ENCODE measurements at regions not wholly inside any gene's neighbourhood (a gene's known extent, or its start where the extent isn't known, plus 50 kb on each side); places are given as distances from the start of the nearest gene placed in this dataset.

DNA sequence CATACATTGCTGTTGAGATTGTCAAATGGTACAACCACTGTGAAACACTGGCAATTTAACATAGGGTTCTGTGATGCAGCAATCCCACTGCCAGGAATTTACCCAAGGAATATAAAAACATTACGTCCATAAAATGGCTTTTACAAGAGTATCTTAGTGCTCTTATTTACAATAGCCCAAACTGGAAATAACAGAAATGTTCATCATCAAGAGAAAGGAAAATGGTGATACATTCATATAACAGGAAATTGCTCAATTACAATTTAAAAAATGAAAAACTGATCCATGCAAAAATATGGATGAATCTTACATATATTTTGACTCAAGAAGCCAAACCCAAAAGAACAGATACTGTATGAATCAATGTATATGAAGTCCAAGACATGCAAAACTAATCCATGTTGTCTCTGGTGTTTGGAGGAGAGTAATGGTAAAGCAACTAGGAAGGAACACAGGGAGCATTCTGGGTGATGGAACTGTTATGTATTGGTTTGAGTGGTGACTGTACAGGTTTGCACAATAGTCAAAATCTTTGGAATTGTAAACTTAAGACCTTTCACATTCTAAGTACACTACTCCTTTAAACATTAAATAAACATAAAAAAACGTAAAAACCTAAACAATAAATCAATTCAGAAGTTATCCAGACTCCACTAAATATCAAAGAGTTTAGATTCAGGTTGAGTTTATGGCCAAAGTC, 104.8 kb upstream of the WDR75 start:
- Mint-ChIP-seq H3K36me3 (ENCODE audit: low read depth) (peaks cover 27% of the 10 kb centered on the region), H3K4me3 (no peak overlapping the region), H3K4me1 (ENCODE audit: low read depth) (no peaks in the 10 kb centered on the region), H3K9me3 (peaks cover 5% of the 10 kb centered on the region), H3K27me3 (no peaks in the 10 kb centered on the region), H3K27ac (no peak overlapping the region)
- Histone ChIP-seq H3K4me3 (ENCODE audit: low read length) (no peak overlapping the region), H3K27ac (ENCODE audit: low read depth in 1 of 2, low read length in 2 of 2) (no peak overlapping the region), H3K9me3 (ENCODE audit: control insufficient read depth in 1 of 2, insufficient read depth in 1 of 2, low read length in 2 of 2) (peaks cover 17 to 19% of the 10 kb centered on the region in 2 experiments), H3K4me1 (ENCODE audit: insufficient read depth, low read length) (no peaks in the 10 kb centered on the region), H3K36me3 (ENCODE audit: insufficient read depth, low read length) (no peaks in the 10 kb centered on the region), H3K27me3 (ENCODE audit: control insufficient read depth in 1 of 2, insufficient read depth in 2 of 2, low read length in 2 of 2) (no peaks in the 10 kb centered on the region)
- ChIA-PET POLR2A (no interaction called here), CTCF (no interaction called here)
- DNase-seq: no peak
- TF ChIP-seq, protein P1, sequence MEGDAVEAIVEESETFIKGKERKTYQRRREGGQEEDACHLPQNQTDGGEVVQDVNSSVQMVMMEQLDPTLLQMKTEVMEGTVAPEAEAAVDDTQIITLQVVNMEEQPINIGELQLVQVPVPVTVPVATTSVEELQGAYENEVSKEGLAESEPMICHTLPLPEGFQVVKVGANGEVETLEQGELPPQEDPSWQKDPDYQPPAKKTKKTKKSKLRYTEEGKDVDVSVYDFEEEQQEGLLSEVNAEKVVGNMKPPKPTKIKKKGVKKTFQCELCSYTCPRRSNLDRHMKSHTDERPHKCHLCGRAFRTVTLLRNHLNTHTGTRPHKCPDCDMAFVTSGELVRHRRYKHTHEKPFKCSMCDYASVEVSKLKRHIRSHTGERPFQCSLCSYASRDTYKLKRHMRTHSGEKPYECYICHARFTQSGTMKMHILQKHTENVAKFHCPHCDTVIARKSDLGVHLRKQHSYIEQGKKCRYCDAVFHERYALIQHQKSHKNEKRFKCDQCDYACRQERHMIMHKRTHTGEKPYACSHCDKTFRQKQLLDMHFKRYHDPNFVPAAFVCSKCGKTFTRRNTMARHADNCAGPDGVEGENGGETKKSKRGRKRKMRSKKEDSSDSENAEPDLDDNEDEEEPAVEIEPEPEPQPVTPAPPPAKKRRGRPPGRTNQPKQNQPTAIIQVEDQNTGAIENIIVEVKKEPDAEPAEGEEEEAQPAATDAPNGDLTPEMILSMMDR (IDR thresholded peaks at IDR 0.05): no peak
- ATAC-seq (ENCODE audit: poor library complexity): no peak
- intact Hi-C loops (cut with DNase I, micrococcal nuclease): no loop called here

DNA sequence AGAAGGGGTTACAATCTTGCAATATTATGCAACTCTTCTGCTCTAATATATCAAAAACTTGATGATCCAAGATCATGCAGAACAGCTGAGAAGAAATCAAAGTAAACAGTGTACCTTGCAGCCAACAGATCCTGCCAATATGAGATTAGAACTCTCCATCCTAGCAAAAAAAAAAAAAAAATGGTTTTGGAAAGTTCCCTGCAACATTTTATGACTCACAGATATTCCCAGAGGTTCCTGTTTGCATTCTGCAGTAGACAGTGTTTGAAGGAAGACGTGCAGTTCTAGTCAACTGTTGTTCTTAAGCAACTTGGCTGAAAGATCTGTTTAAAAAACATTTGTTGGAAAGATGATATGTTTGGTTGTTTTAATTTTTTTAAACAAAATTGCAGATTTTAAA, 103.6 kb upstream of the WDR75 start:
- Mint-ChIP-seq H3K4me3 (no peak overlapping the region), H3K4me1 (ENCODE audit: low read depth) (no peaks in the 10 kb centered on the region), H3K9me3 (peaks cover 5% of the 10 kb centered on the region), H3K36me3 (ENCODE audit: low read depth) (peaks cover 27% of the 10 kb centered on the region), H3K27me3 (no peaks in the 10 kb centered on the region), H3K27ac (no peak overlapping the region)
- Histone ChIP-seq H3K27ac (ENCODE audit: low read depth in 1 of 2, low read length in 2 of 2) (no peak overlapping the region), H3K4me3 (ENCODE audit: low read length) (no peak overlapping the region), H3K27me3 (ENCODE audit: control insufficient read depth in 1 of 2, insufficient read depth in 2 of 2, low read length in 2 of 2) (no peaks in the 10 kb centered on the region), H3K9me3 (ENCODE audit: control insufficient read depth in 1 of 2, insufficient read depth in 1 of 2, low read length in 2 of 2) (peaks cover 14 to 15% of the 10 kb centered on the region in 2 experiments), H3K36me3 (ENCODE audit: insufficient read depth, low read length) (no peaks in the 10 kb centered on the region), H3K4me1 (ENCODE audit: insufficient read depth, low read length) (no peaks in the 10 kb centered on the region)
- intact Hi-C loops (cut with DNase I, micrococcal nuclease): no loop called here
- CTCF ChIA-PET: no interaction called here
- POLR2A ChIA-PET: no interaction called here
- TF ChIP-seq, protein P1 (IDR thresholded peaks at IDR 0.05): no peak
- DNase-seq (no peak), ATAC-seq (ENCODE audit: poor library complexity) (no peak)

DNA sequence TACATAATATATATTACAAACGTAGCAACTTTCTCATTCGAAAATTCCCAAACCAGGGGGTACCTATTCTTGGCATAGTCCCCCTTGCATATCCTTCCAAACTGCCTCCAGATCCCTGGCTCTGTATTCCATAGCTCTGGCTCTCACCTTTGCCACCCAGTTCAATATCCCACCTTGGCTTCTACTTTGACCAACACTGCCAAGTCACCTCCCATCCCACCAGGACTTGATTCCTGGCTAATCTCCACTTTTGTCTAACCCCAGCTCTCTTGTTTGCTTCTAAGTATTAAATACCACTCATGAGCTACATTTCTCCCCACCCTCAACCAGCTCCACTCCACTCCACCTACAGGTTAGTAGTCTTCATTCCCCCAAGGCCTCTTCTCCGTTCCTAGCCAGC, 103.2 kb upstream of the WDR75 start:
- Histone ChIP-seq H3K36me3 (ENCODE audit: insufficient read depth, low read length) (no peaks in the 10 kb centered on the region), H3K4me3 (ENCODE audit: low read length) (no peak overlapping the region), H3K4me1 (ENCODE audit: insufficient read depth, low read length) (no peaks in the 10 kb centered on the region), H3K27ac (ENCODE audit: low read depth in 1 of 2, low read length in 2 of 2) (no peak overlapping the region), H3K27me3 (ENCODE audit: control insufficient read depth in 1 of 2, insufficient read depth in 2 of 2, low read length in 2 of 2) (no peaks in the 10 kb centered on the region), H3K9me3 (ENCODE audit: control insufficient read depth in 1 of 2, insufficient read depth in 1 of 2, low read length in 2 of 2) (peaks cover 14 to 15% of the 10 kb centered on the region in 2 experiments)
- DNase-seq (no peak), ATAC-seq (ENCODE audit: poor library complexity) (no peak)
- TF ChIP-seq, protein P1 (IDR thresholded peaks at IDR 0.05): no peak
- Mint-ChIP-seq H3K4me1 (ENCODE audit: low read depth) (no peaks in the 10 kb centered on the region), H3K27ac (no peak overlapping the region), H3K9me3 (peaks cover 5% of the 10 kb centered on the region), H3K36me3 (ENCODE audit: low read depth) (peaks cover 27% of the 10 kb centered on the region), H3K4me3 (no peak overlapping the region), H3K27me3 (no peaks in the 10 kb centered on the region)
- ChIA-PET POLR2A (interaction anchor here (0.5 kb wide), 1 partner anchor 33 kb away, joined by 3 read pairs; no protein-coding TSS in a partner anchor), CTCF (no interaction called here)
- intact Hi-C loops (cut with DNase I, micrococcal nuclease): no loop called here

Data from CD4-positive, alpha-beta T cell (primary cell).